WTC11 (cell line): ENCODE measurements at regions not wholly inside any gene's neighbourhood (a gene's known extent, or its start where the extent isn't known, plus 50 kb on each side); places are given as distances from the start of the nearest gene placed in this dataset.

Experiments used
- ATAC-seq: fragments of 200-7000 bp; cut with Tn5 transposase; 2 replicates; pipeline ENCODE4 v1.10.0; 2021; ENCODE audit warnings: mild to moderate bottlenecking, moderate library complexity
- CTCF ChIA-PET: fragments of 300-600 bp; sonication (Branson Sonifier 250); formaldehyde crosslinking; loops from one replicate; lab custom pipeline; 2021; ENCODE audit warnings: antibody characterized with exemption; lab: Charles Lee
- POLR2A ChIA-PET: fragments of 350-600 bp; sonication (Branson Sonifier 250); formaldehyde crosslinking; loops from one replicate; lab custom pipeline; 2021; ENCODE audit warnings: antibody characterized with exemption; lab: Charles Lee
- DNase-seq: peaks from one replicate; pipeline ENCODE4 v3.0.0; 2021; ENCODE audit warnings: low spot score
- H3K27ac Mint-ChIP-seq: 2 replicates; pipeline ENCODE4 v1.8.0; 2021; ENCODE audit warnings: mixed read lengths
- H3K27me3 Mint-ChIP-seq: 2 replicates; pipeline ENCODE4 v1.8.0; 2021; ENCODE audit warnings: low read depth, mild to moderate bottlenecking, moderate library complexity, mixed read lengths
- H3K36me3 Mint-ChIP-seq: 2 replicates; pipeline ENCODE4 v1.8.0; 2021; ENCODE audit warnings: mixed read lengths
- H3K4me1 Mint-ChIP-seq: 2 replicates; pipeline ENCODE4 v1.8.0; 2022; ENCODE audit warnings: mixed read lengths
- H3K4me3 Mint-ChIP-seq: 2 replicates; pipeline ENCODE4 v1.8.0; 2021; ENCODE audit warnings: mild to moderate bottlenecking, moderate library complexity, mixed read lengths
- H3K9me3 Mint-ChIP-seq: 2 replicates; pipeline ENCODE4 v1.8.0; 2021; ENCODE audit warnings: mixed read lengths
- AR ChIP-seq: fragments of 250-450 bp; sonication (Bioruptor Pico); IDR thresholded peaks from 2 replicates; pipeline ENCODE4 v1.9.0; 2021; ENCODE audit warnings: mild to moderate bottlenecking
- ATF1 ChIP-seq: sonication (generic); formaldehyde crosslinking; IDR thresholded peaks from 2 replicates; pipeline ENCODE4 v1.8.1; 2023; ENCODE audit warnings: mild to moderate bottlenecking, moderate library complexity, missing genetic modification reagents
- ATF2 ChIP-seq: sonication (generic); formaldehyde crosslinking; IDR thresholded peaks from 2 replicates; pipeline ENCODE4 v1.8.1; 2022; ENCODE audit warnings: low read depth, missing genetic modification reagents, borderline replicate concordance
- E2F1 ChIP-seq: sonication (generic); formaldehyde crosslinking; IDR thresholded peaks from 2 replicates; pipeline ENCODE4 v1.8.0; 2022; ENCODE audit warnings: mild to moderate bottlenecking, missing genetic modification reagents
- E2F5 ChIP-seq: sonication (generic); formaldehyde crosslinking; IDR thresholded peaks from 2 replicates; pipeline ENCODE4 v1.8.1; 2022; ENCODE audit warnings: mild to moderate bottlenecking, moderate library complexity, missing genetic modification reagents
- FOXP1 ChIP-seq: sonication (generic); formaldehyde crosslinking; IDR thresholded peaks from 2 replicates; pipeline ENCODE4 v1.8.0; 2022; ENCODE audit warnings: missing genetic modification reagents, mild to moderate bottlenecking, moderate library complexity, borderline replicate concordance
- IRF2 ChIP-seq: sonication (generic); formaldehyde crosslinking; IDR thresholded peaks from 2 replicates; pipeline ENCODE4 v1.8.0; 2022; ENCODE audit warnings: low read depth, missing genetic modification reagents, borderline replicate concordance
- JUN ChIP-seq: sonication (generic); formaldehyde crosslinking; IDR thresholded peaks from 2 replicates; pipeline ENCODE4 v1.8.0; 2023; ENCODE audit warnings: mild to moderate bottlenecking, missing genetic modification reagents
- NFE2L1 ChIP-seq: sonication (generic); formaldehyde crosslinking; IDR thresholded peaks from 2 replicates; pipeline ENCODE4 v1.8.1; 2023; ENCODE audit warnings: missing genetic modification reagents
- NR1H2 ChIP-seq: sonication (generic); formaldehyde crosslinking; IDR thresholded peaks from 2 replicates; pipeline ENCODE4 v1.9.0; 2021; ENCODE audit warnings: mild to moderate bottlenecking, moderate library complexity, missing genetic modification reagents
- PREB ChIP-seq: sonication (generic); formaldehyde crosslinking; IDR thresholded peaks from 2 replicates; pipeline ENCODE4 v1.8.1; 2022; ENCODE audit warnings: mild to moderate bottlenecking, missing genetic modification reagents, moderate library complexity, borderline replicate concordance
- PRRX2 ChIP-seq: fragments of 250-450 bp; sonication (Bioruptor Pico); IDR thresholded peaks from 2 replicates; pipeline ENCODE4 v1.8.0; 2021; ENCODE audit warnings: mild to moderate bottlenecking
- SOX15 ChIP-seq: fragments of 250-450 bp; sonication (Bioruptor Pico); IDR thresholded peaks from 2 replicates; pipeline ENCODE4 v1.9.0; 2021; ENCODE audit warnings: mild to moderate bottlenecking
- SP1 ChIP-seq: sonication (generic); formaldehyde crosslinking; conservative IDR thresholded peaks from 2 replicates; pipeline ENCODE4 v1.8.1; 2022; ENCODE audit warnings: missing genetic modification reagents
- TEAD1 ChIP-seq: sonication (generic); formaldehyde crosslinking; IDR thresholded peaks from 2 replicates; pipeline ENCODE4 v1.8.0; 2022; ENCODE audit warnings: mild to moderate bottlenecking, missing genetic modification reagents
- TEAD4 ChIP-seq: sonication (generic); formaldehyde crosslinking; IDR thresholded peaks from 2 replicates; pipeline ENCODE4 v1.8.0; 2022; ENCODE audit warnings: mild to moderate bottlenecking, missing genetic modification reagents
- ZBTB21 ChIP-seq: sonication (generic); formaldehyde crosslinking; IDR thresholded peaks from 2 replicates; pipeline ENCODE4 v1.8.1; 2023; ENCODE audit warnings: mild to moderate bottlenecking, missing genetic modification reagents, borderline replicate concordance
- ZNF219 ChIP-seq: sonication (generic); formaldehyde crosslinking; IDR thresholded peaks from 2 replicates; pipeline ENCODE4 v1.8.0; 2023; ENCODE audit warnings: missing genetic modification reagents, mild to moderate bottlenecking, borderline replicate concordance
- ZNF423 ChIP-seq: fragments of 250-450 bp; sonication (Bioruptor Pico); IDR thresholded peaks from 2 replicates; pipeline ENCODE4 v2.1.2; 2022; ENCODE audit warnings: mild to moderate bottlenecking, moderate library complexity
- ZNF425 ChIP-seq: fragments of 250-450 bp; sonication (Bioruptor Pico); conservative IDR thresholded peaks from 2 replicates; pipeline ENCODE4 v1.9.0; 2021; ENCODE audit warnings: mild to moderate bottlenecking
- ZNF532 ChIP-seq: fragments of 250-450 bp; sonication (Bioruptor Pico); IDR thresholded peaks from 2 replicates; pipeline ENCODE4 v1.9.0; 2021; ENCODE audit warnings: mild to moderate bottlenecking, borderline replicate concordance

GRCh38 chr11:69954756-69955155 is 123.4 kb upstream of the ANO1 start (continued):
- TF ChIP-seq ATF2 (no peak), ZNF532 (no peak), NR1H2 (CRISPR knock-in tag) (no peak), PRRX2 (CRISPR knock-in tag) (no peak), TEAD1 (CRISPR knock-in tag) (no peak), SOX15 (CRISPR knock-in tag) (no peak), FOXP1 (CRISPR knock-in tag) (no peak), TEAD4 (no peak), AR (CRISPR knock-in tag) (no peak), PREB (CRISPR knock-in tag) (no peak)

- no peak for ATAC-seq
- CTCF ChIA-PET = interaction anchor here (0.7 to 2.0 kb wide), 6 partner anchors 28 to 211 kb away, joined by 3 to 4 read pairs (median 4); no protein-coding TSS in a partner anchor
Measured at GRCh38 chr11:69956669-69957190, 121.4 kb upstream of the ANO1 start.

More at GRCh38 chr11:69956669-69957190, 121.4 kb upstream of the ANO1 start:
- TF ChIP-seq NFE2L1 (CRISPR knock-in tag) (no peak), JUN (CRISPR knock-in tag) (no peak), ZNF423 (no peak), ZBTB21 (CRISPR knock-in tag) (no peak), E2F5 (no peak), ZNF425 (CRISPR knock-in tag) (no peak), ATF1 (no peak), SP1 (CRISPR knock-in tag) (no peak), PREB (CRISPR knock-in tag) (no peak), IRF2 (CRISPR knock-in tag) (no peak), ZNF219 (CRISPR knock-in tag) (no peak), E2F1 (no peak)
- peaks cover 7% of the 10 kb centered on the region; the same call in 1 of the 2 replicates for H3K27me3 Mint-ChIP-seq
- no peak overlapping the region for H3K4me3 Mint-ChIP-seq
- no peak for DNase-seq
- peaks cover 1% of the 10 kb centered on the region; the same call in 1 of the 2 replicates for H3K9me3 Mint-ChIP-seq
- H3K36me3 Mint-ChIP-seq = no peaks in the 10 kb centered on the region; the same call in 1 of the 2 replicates
- peaks cover 11% of the 10 kb centered on the region for H3K4me1 Mint-ChIP-seq
- no peak overlapping the region for H3K27ac Mint-ChIP-seq
- POLR2A ChIA-PET = no interaction called here
